ENCODE measurements at regions not wholly inside any gene's neighbourhood (a gene's known extent, or its start where the extent isn't known, plus 50 kb on each side); places are given as distances from the start of the nearest gene placed in this dataset.

- intact Hi-C loops (cut with DNase I) = no loop called here
- H3K4me3 ChIP-seq = no peak overlapping the region
- no peaks in the 10 kb centered on the region for H3K9me3 ChIP-seq
- DNase-seq = no peak
- WGBS, 3 donors = 57 to 68% (median 65%) methylated on average over 11 of the region's 11 CpGs
- H3K27ac ChIP-seq = no peak overlapping the region
- no peaks in the 10 kb centered on the region for H3K4me1 ChIP-seq (ENCODE audit: insufficient read depth)
- no peaks in the 10 kb centered on the region for H3K36me3 ChIP-seq
- no peaks in the 10 kb centered on the region for H3K27me3 ChIP-seq
- TF ChIP-seq POLR2A (IDR thresholded peaks at IDR 0.05) (no peak), CTCF (IDR thresholded peaks at IDR 0.05) (no peak), EP300 (IDR thresholded peaks at IDR 0.05) (no peak)
These were observed 115.6 kb upstream of the RNF32 start for GRCh38 chr7:156524818-156525597.

GRCh38 chr7:156523447-156524048 is 117.0 kb upstream of the RNF32 start:
- intact Hi-C loops (cut with DNase I) = no loop called here
- no peak overlapping the region for H3K4me3 ChIP-seq
- no peaks in the 10 kb centered on the region for H3K9me3 ChIP-seq
- 85 to 88% (median 86%) methylated on average over 24 of the region's 24 CpGs for WGBS, 3 donors
- no peak for TF ChIP-seq CTCF (IDR thresholded peaks at IDR 0.05)
- no peak for TF ChIP-seq EP300 (IDR thresholded peaks at IDR 0.05)
- no peak for TF ChIP-seq POLR2A (IDR thresholded peaks at IDR 0.05)
- H3K27me3 ChIP-seq = no peaks in the 10 kb centered on the region
- DNase-seq = no peak
- no peaks in the 10 kb centered on the region for H3K4me1 ChIP-seq (ENCODE audit: insufficient read depth)
- H3K36me3 ChIP-seq = no peaks in the 10 kb centered on the region
- H3K27ac ChIP-seq = no peak overlapping the region

GRCh38 chr7:156522801-156523200 is 117.8 kb upstream of the RNF32 start:
- Histone ChIP-seq H3K4me3 (no peak overlapping the region), H3K27me3 (no peaks in the 10 kb centered on the region), H3K4me1 (ENCODE audit: insufficient read depth) (no peaks in the 10 kb centered on the region), H3K36me3 (no peaks in the 10 kb centered on the region), H3K27ac (no peak overlapping the region), H3K9me3 (no peaks in the 10 kb centered on the region)
- TF ChIP-seq POLR2A (IDR thresholded peaks at IDR 0.05) (no peak), CTCF (IDR thresholded peaks at IDR 0.05) (no peak), EP300 (IDR thresholded peaks at IDR 0.05) (no peak)
- DNase-seq = no peak
- intact Hi-C loops (cut with DNase I) = no loop called here
- 91 to 93% (median 93%) methylated on average over 17 of the region's 17 CpGs for WGBS, 3 donors

- H3K36me3 ChIP-seq = no peaks in the 10 kb centered on the region
- no peak overlapping the region for H3K27ac ChIP-seq
- intact Hi-C loops (cut with DNase I) = no loop called here
- TF ChIP-seq EP300 (IDR thresholded peaks at IDR 0.05) (no peak), POLR2A (IDR thresholded peaks at IDR 0.05) (no peak), CTCF (IDR thresholded peaks at IDR 0.05) (no peak)
- no peaks in the 10 kb centered on the region for H3K27me3 ChIP-seq
- H3K4me3 ChIP-seq = no peak overlapping the region
- 87 to 91% (median 89%) methylated on average over 12 of the region's 12 CpGs for WGBS, 3 donors
- H3K9me3 ChIP-seq = no peaks in the 10 kb centered on the region
- no peak for DNase-seq
- no peaks in the 10 kb centered on the region for H3K4me1 ChIP-seq (ENCODE audit: insufficient read depth)
These were observed 121.5 kb upstream of the RNF32 start for GRCh38 chr7:156519070-156519469.

All from ovary (tissue), 7 donors.